HEK293 (cell line): ENCODE measurements at regions not wholly inside any gene's neighbourhood (a gene's known extent, or its start where the extent isn't known, plus 50 kb on each side); places are given as distances from the start of the nearest gene placed in this dataset.
A peak's percentile ranks its signal among the peaks of the same experiment; 100 is the strongest.

Source experiments
- CTCF ChIA-PET: fragments of 350-600 bp; formaldehyde crosslinking; extraction: SDS; loops from one replicate; lab custom pipeline; 2021; ENCODE audit warnings: antibody characterized with exemption; lab: Yijun Ruan, JAX
- POLR2A ChIA-PET: fragments of 300-600 bp; formaldehyde crosslinking; extraction: SDS; loops from one replicate; lab custom pipeline; 2020; ENCODE audit warnings: antibody characterized with exemption, inconsistent platforms; lab: Yijun Ruan, JAX
- H3K27ac ChIP-seq: fragments of 200-500 bp; sonication (Bioruptor generic); 2 replicates; pipeline ENCODE4 v1.5.1; 2014; ENCODE audit warnings: low read depth, low read length, control low read depth, inconsistent platforms; ENCODE audit errors: extremely low read depth
- H3K36me3 ChIP-seq, 2 experiments: fragments of 200-500 bp in 1 of 2; sonication (Bioruptor generic) in 1 of 2; 1 replicate in 1 of 2; 2 replicates in 1 of 2; pipeline ENCODE4 v1.5.1; 2014 to 2017; ENCODE audit warnings: inconsistent platforms in 2 of 2, low read length in 2 of 2; ENCODE audit not compliant: control insufficient read depth in 2 of 2, insufficient read depth in 1 of 2
- H3K4me1 ChIP-seq: fragments of 200-500 bp; sonication (Bioruptor generic); 2 replicates; pipeline ENCODE4 v1.5.1; 2014; ENCODE audit warnings: mild to moderate bottlenecking, low read length, inconsistent platforms; ENCODE audit not compliant: control insufficient read depth, insufficient read depth
- H3K4me3 ChIP-seq: 2 replicates; pipeline ENCODE4 v1.5.1; 2011; ENCODE audit warnings: low read depth, mild to moderate bottlenecking, control low read depth, low read length, moderate library complexity
- H3K9me3 ChIP-seq: fragments of 200-500 bp; sonication (Bioruptor generic); 2 replicates; pipeline ENCODE4 v1.5.1; 2014; ENCODE audit warnings: low read depth, low read length, inconsistent platforms; ENCODE audit not compliant: control insufficient read depth, insufficient read depth
- KLF1 ChIP-seq: fragments of 450-650 bp; formaldehyde crosslinking; IDR thresholded peaks from 2 replicates; pipeline ENCODE4 v1.5.1; 2016; ENCODE audit warnings: missing biosample characterization, missing genetic modification characterization
- PRDM10 ChIP-seq: fragments of 450-650 bp; formaldehyde crosslinking; IDR thresholded peaks from 2 replicates; pipeline ENCODE4 v1.5.1; 2016; ENCODE audit warnings: missing biosample characterization, missing genetic modification characterization
- SP2 ChIP-seq: fragments of 450-650 bp; formaldehyde crosslinking; IDR thresholded peaks from 2 replicates; pipeline ENCODE4 v1.5.1; 2016; ENCODE audit warnings: missing biosample characterization, missing genetic modification characterization
- SP3 ChIP-seq: fragments of 450-650 bp; formaldehyde crosslinking; IDR thresholded peaks from 2 replicates; pipeline ENCODE4 v1.5.1; 2016; ENCODE audit warnings: missing biosample characterization, missing genetic modification characterization
- TRIM28 ChIP-seq: IDR thresholded peaks from 2 replicates; pipeline ENCODE4 v1.6.1; 2011; ENCODE audit warnings: low read length, control low read depth, borderline replicate concordance
- ZFHX2 ChIP-seq: fragments of 450-650 bp; formaldehyde crosslinking; conservative IDR thresholded peaks from 2 replicates; pipeline ENCODE4 v1.5.1; 2016; ENCODE audit warnings: missing biosample characterization, missing genetic modification characterization
- ZNF214 ChIP-seq: fragments of 450-650 bp; formaldehyde crosslinking; IDR thresholded peaks from 2 replicates; pipeline ENCODE4 v1.5.1; 2017; ENCODE audit warnings: missing biosample characterization, mild to moderate bottlenecking, missing genetic modification characterization, borderline replicate concordance
- ZNF394 ChIP-seq: fragments of 450-650 bp; formaldehyde crosslinking; IDR thresholded peaks from 2 replicates; pipeline ENCODE4 v1.5.1; 2016; ENCODE audit warnings: missing biosample characterization, missing genetic modification characterization, mild to moderate bottlenecking, moderate library complexity, borderline replicate concordance
- ZNF529 ChIP-seq: fragments of 450-650 bp; formaldehyde crosslinking; IDR thresholded peaks from 2 replicates; pipeline ENCODE4 v1.5.1; 2017; ENCODE audit warnings: missing genetic modification characterization, missing biosample characterization; ENCODE audit not compliant: insufficient replicate concordance
- ZNF707 ChIP-seq: fragments of 450-650 bp; formaldehyde crosslinking; IDR thresholded peaks from 2 replicates; pipeline ENCODE4 v1.5.1; 2016; ENCODE audit warnings: missing biosample characterization, missing genetic modification characterization
- ZNF76 ChIP-seq: fragments of 450-650 bp; formaldehyde crosslinking; IDR thresholded peaks from 2 replicates; pipeline ENCODE4; 2016; ENCODE audit warnings: low read depth, missing biosample characterization, missing genetic modification characterization, borderline replicate concordance
- TF ChIP-seq, protein P1 (sequence below): fragments of 450-650 bp; formaldehyde crosslinking; IDR thresholded peaks from 2 replicates; pipeline ENCODE4 v1.5.1; 2016; ENCODE audit warnings: missing biosample characterization, missing genetic modification characterization
- TF ChIP-seq, protein P2 (sequence below): fragments of 450-650 bp; formaldehyde crosslinking; IDR thresholded peaks from 2 replicates; pipeline ENCODE4 v1.5.1; 2016; ENCODE audit warnings: missing biosample characterization, missing genetic modification characterization

DNA sequence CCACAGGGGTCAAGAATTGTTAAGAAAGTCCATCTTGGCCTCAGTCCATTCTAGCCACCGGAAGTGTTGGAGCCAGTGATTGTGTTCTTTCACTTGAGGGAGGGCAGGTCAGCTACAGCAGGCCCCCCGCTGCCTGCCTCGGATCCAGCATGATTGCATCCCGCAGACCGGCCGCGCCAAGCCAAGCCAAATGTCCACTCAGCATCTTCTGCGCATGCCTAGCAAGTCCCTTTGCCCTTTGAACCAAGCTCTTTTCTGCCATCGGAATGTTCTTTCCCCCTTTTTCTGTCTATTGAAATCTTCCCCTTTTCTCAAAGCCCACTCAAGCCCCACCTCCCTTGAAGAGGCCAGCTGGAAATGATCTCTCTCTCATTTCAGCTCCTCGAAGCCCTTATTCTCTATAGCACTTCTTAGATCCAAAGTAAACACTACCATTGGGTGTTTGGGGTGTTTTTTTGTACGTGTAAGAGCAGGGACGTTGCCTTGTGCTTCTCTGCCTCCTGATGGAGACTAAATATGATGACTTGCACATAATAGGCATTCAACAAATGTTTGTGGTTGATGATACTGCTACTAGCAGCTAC, 147.8 kb upstream of the BCOR start:
- ChIA-PET CTCF (interaction anchor here (0.7 kb wide), 2 partner anchors 91 to 566 kb away, joined by 3 read pairs; no protein-coding TSS in a partner anchor), POLR2A (no interaction called here)

GRCh38 chrX:40244980-40245379, 147.2 kb upstream of the BCOR start:
- H3K4me1 ChIP-seq: no peaks in the 10 kb centered on the region
- H3K9me3 ChIP-seq: no peaks in the 10 kb centered on the region
- CTCF ChIA-PET: interaction anchor here (0.7 to 0.9 kb wide), 2 partner anchors 94 to 566 kb away, joined by 3 read pairs; no protein-coding TSS in a partner anchor
- H3K36me3 ChIP-seq: no peaks in the 10 kb centered on the region
- no peak overlapping the region for H3K27ac ChIP-seq
- H3K4me3 ChIP-seq: no peak overlapping the region
- TF ChIP-seq ZFHX2 (tag by site-specific recombination): no peak
- TF ChIP-seq, protein P1, sequence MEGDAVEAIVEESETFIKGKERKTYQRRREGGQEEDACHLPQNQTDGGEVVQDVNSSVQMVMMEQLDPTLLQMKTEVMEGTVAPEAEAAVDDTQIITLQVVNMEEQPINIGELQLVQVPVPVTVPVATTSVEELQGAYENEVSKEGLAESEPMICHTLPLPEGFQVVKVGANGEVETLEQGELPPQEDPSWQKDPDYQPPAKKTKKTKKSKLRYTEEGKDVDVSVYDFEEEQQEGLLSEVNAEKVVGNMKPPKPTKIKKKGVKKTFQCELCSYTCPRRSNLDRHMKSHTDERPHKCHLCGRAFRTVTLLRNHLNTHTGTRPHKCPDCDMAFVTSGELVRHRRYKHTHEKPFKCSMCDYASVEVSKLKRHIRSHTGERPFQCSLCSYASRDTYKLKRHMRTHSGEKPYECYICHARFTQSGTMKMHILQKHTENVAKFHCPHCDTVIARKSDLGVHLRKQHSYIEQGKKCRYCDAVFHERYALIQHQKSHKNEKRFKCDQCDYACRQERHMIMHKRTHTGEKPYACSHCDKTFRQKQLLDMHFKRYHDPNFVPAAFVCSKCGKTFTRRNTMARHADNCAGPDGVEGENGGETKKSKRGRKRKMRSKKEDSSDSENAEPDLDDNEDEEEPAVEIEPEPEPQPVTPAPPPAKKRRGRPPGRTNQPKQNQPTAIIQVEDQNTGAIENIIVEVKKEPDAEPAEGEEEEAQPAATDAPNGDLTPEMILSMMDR (tag by site-specific recombination): 0 out of 2 replicates have a peak, but pooled peaks have one; percentile 8
- POLR2A ChIA-PET: no interaction called here

More for the DNA sequence above, 147.8 kb upstream of the BCOR start:
- no peak overlapping the region for H3K4me3 ChIP-seq
- H3K36me3 ChIP-seq: no peaks in the 10 kb centered on the region
- TF ChIP-seq PRDM10 (tag by site-specific recombination) (peak; percentile 48), ZNF76 (tag by site-specific recombination) (no peak)
- H3K9me3 ChIP-seq: no peaks in the 10 kb centered on the region
- H3K4me1 ChIP-seq: no peaks in the 10 kb centered on the region
- H3K27ac ChIP-seq: no peak overlapping the region

- Histone ChIP-seq H3K4me1 (no peaks in the 10 kb centered on the region), H3K27ac (no peak overlapping the region), H3K36me3 (no peaks in the 10 kb centered on the region), H3K9me3 (no peaks in the 10 kb centered on the region), H3K4me3 (no peak overlapping the region)
- TF ChIP-seq TRIM28 (peak; percentile 89), KLF1 (tag by site-specific recombination) (no peak)
- CTCF ChIA-PET: interaction anchor here (0.9 kb wide), 1 partner anchor 93 kb away, joined by 3 read pairs; no protein-coding TSS in a partner anchor
- POLR2A ChIA-PET: no interaction called here
Measured at GRCh38 chrX:40243755-40244515, 146.2 kb upstream of the BCOR start.

- Histone ChIP-seq H3K4me1 (no peaks in the 10 kb centered on the region), H3K36me3 (no peaks in the 10 kb centered on the region), H3K9me3 (no peaks in the 10 kb centered on the region), H3K4me3 (no peak overlapping the region), H3K27ac (no peak overlapping the region)
- TF ChIP-seq ZNF394 (tag by site-specific recombination) (no peak), ZNF707 (no peak), SP2 (tag by site-specific recombination) (no peak), ZNF529 (tag by site-specific recombination) (no peak), SP3 (tag by site-specific recombination) (no peak), ZNF214 (no peak)
- TF ChIP-seq, protein P2, sequence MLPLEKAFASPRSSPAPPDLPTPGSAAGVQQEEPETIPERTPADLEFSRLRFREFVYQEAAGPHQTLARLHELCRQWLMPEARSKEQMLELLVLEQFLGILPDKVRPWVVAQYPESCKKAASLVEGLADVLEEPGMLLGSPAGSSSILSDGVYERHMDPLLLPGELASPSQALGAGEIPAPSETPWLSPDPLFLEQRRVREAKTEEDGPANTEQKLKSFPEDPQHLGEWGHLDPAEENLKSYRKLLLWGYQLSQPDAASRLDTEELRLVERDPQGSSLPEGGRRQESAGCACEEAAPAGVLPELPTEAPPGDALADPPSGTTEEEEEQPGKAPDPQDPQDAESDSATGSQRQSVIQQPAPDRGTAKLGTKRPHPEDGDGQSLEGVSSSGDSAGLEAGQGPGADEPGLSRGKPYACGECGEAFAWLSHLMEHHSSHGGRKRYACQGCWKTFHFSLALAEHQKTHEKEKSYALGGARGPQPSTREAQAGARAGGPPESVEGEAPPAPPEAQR: no peak
- ChIA-PET POLR2A (no interaction called here), CTCF (no interaction called here)
Measured at GRCh38 chrX:40240844-40241243, 143.1 kb upstream of the BCOR start.
